ENCODE measurements at regions not wholly inside any gene's neighbourhood (a gene's known extent, or its start where the extent isn't known, plus 50 kb on each side); places are given as distances from the start of the nearest gene placed in this dataset.

GRCh38 chr7:67589183-67589582, 592.5 kb downstream of the TYW1 start:
- no peak for TF ChIP-seq CTCF (IDR thresholded peaks at IDR 0.05; ENCODE audit: borderline replicate concordance, extremely low read depth, low read length, poor library complexity, severe bottlenecking)
- no peak for TF ChIP-seq EZH2 (IDR thresholded peaks at IDR 0.05; ENCODE audit: borderline replicate concordance, low read depth, low read length, severe bottlenecking)

Measured in DND-41 (cell line).